ENCODE measurements at regions not wholly inside any gene's neighbourhood (a gene's known extent, or its start where the extent isn't known, plus 50 kb on each side); places are given as distances from the start of the nearest gene placed in this dataset.

DNA sequence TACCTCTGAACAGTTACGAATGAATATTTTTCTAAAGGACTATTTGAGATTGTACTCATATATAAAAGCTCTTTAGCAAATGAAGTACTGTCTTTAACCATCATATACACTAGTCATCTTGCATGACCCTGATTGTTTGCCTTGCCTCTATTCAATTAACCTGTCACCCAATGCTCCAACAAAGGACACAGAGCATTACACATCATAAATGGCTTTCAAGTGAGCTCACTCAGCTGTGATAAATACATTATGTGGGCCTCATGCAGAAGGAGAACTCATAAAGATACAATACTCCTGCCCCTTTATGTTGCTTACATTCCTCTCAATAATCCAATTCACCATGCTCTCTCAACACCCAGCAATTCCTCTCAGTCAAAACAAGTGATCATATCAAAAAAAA, 993.0 kb upstream of the PRMT6 start:
- no peak for DNase-seq (ENCODE audit: low spot score)
- no peaks in the 10 kb centered on the region for H3K9me3 Mint-ChIP-seq (ENCODE audit: unreplicated experiment)
- no peak overlapping the region for H3K4me3 Mint-ChIP-seq (ENCODE audit: unreplicated experiment)
- no peaks in the 10 kb centered on the region for H3K27me3 Mint-ChIP-seq (ENCODE audit: unreplicated experiment)
- no peak overlapping the region for H3K27ac Mint-ChIP-seq (ENCODE audit: unreplicated experiment)
- no peaks in the 10 kb centered on the region for H3K36me3 Mint-ChIP-seq (ENCODE audit: low read depth, unreplicated experiment)
- no peaks in the 10 kb centered on the region for H3K4me1 Mint-ChIP-seq (ENCODE audit: unreplicated experiment)
- TF ChIP-seq, protein P1, sequence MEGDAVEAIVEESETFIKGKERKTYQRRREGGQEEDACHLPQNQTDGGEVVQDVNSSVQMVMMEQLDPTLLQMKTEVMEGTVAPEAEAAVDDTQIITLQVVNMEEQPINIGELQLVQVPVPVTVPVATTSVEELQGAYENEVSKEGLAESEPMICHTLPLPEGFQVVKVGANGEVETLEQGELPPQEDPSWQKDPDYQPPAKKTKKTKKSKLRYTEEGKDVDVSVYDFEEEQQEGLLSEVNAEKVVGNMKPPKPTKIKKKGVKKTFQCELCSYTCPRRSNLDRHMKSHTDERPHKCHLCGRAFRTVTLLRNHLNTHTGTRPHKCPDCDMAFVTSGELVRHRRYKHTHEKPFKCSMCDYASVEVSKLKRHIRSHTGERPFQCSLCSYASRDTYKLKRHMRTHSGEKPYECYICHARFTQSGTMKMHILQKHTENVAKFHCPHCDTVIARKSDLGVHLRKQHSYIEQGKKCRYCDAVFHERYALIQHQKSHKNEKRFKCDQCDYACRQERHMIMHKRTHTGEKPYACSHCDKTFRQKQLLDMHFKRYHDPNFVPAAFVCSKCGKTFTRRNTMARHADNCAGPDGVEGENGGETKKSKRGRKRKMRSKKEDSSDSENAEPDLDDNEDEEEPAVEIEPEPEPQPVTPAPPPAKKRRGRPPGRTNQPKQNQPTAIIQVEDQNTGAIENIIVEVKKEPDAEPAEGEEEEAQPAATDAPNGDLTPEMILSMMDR (IDR thresholded peaks at IDR 0.05; ENCODE audit: unreplicated experiment) = no peak

DNA sequence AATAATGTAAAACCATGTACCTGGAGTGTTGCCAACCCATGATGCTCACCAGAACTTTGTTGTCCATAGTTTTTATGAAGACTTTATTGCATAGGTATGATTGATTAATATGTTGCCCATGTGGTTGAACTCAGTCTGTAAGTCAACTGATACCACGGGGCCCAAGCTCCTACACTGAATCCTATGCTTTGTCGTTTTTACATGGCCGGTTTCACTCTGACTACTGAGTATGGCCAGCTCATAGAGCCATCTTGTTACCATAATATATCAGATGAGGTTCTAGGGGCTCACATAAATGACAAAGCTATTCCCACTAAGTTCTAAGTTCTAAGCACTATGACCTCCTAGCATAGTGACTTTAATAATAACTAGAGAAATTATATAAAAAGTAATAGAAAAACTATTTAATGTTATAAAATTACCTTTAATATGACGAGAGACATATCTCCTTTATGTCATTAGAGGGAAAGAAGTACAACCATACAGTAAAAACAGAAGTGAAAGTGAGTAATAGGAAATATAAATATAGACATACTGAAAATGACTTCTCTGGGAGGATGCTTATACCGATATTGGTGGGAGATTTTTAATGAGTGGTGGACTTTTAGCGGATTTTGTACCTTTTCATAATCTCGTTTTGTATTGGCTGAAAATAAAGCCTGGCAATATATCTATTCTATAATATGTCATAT, 983.4 kb upstream of the PRMT6 start:
- Mint-ChIP-seq H3K27ac (ENCODE audit: unreplicated experiment) (no peak overlapping the region), H3K4me1 (ENCODE audit: unreplicated experiment) (no peaks in the 10 kb centered on the region), H3K4me3 (ENCODE audit: unreplicated experiment) (no peak overlapping the region), H3K27me3 (ENCODE audit: unreplicated experiment) (no peaks in the 10 kb centered on the region), H3K36me3 (ENCODE audit: low read depth, unreplicated experiment) (no peaks in the 10 kb centered on the region), H3K9me3 (ENCODE audit: unreplicated experiment) (no peaks in the 10 kb centered on the region)
- DNase-seq (ENCODE audit: low spot score) = no peak
- TF ChIP-seq, protein P1 (IDR thresholded peaks at IDR 0.05; ENCODE audit: unreplicated experiment) = no peak

DNA sequence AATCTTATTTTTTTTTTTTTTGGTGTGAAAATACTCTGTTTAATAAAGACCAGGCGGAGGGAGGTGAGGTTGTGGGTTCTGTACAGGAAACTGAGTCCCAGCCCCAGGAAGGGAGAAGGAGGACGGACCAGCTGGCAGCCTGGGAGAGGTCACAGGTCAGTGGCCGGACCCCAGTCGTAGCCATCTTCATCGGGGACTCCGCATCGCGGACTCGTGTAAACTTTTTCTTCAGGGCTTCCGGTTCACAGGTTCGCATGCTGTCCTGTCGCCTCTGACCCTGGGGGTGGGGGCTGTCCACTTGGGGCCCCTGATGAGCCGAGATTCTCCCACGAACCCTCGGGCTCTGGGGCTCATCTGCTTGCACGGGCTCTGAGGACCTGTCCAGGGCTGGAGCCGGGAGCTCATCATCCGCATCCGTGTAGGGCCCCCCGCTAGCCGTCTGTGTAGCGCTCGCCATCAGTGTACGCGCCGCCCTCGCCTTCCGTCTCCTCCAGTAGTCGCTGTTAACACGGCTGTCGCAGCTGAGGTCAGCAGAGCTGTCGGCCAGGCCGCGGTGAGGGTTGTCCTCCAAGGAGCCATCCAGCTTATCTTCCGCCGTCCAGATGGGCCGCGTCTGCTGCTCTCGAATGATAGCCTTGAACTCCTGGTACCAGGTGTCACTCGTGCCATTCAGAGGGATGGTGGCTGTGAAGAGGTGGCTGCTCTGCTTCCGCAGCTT, 975.7 kb upstream of the PRMT6 start:
- H3K9me3 Mint-ChIP-seq (ENCODE audit: unreplicated experiment) = no peaks in the 10 kb centered on the region
- DNase-seq (ENCODE audit: low spot score) = peak; percentile 52
- TF ChIP-seq, protein P1 (IDR thresholded peaks at IDR 0.05; ENCODE audit: unreplicated experiment) = no peak
- peak overlapping the region; percentile 42 for H3K27ac Mint-ChIP-seq (ENCODE audit: unreplicated experiment)
- no peaks in the 10 kb centered on the region for H3K36me3 Mint-ChIP-seq (ENCODE audit: low read depth, unreplicated experiment)
- no peaks in the 10 kb centered on the region for H3K4me1 Mint-ChIP-seq (ENCODE audit: unreplicated experiment)
- H3K4me3 Mint-ChIP-seq (ENCODE audit: unreplicated experiment) = peak overlapping the region; percentile 73
- H3K27me3 Mint-ChIP-seq (ENCODE audit: unreplicated experiment) = peaks cover 3% of the 10 kb centered on the region

DNA sequence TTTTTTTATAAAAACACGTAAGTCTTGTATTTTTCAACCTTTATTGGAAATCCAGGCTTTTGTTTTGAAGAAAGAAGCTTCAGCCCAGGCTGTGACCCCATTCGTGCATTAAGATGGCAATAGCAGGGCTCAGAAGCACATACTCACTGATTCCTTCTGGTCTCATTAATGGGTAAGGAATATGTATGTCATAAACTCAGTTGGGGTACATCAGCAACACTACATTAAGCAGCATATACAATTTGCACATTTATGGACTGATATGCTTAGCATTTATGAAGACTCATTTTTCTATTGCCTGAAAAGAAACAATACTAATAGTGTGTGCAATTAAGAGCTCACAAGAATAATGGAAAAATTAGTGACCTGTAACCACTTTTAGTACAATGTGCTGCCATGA, 945.4 kb upstream of the PRMT6 start:
- H3K4me1 Mint-ChIP-seq (ENCODE audit: unreplicated experiment) = peaks cover 4% of the 10 kb centered on the region
- H3K27ac Mint-ChIP-seq (ENCODE audit: unreplicated experiment) = no peak overlapping the region
- TF ChIP-seq, protein P1 (IDR thresholded peaks at IDR 0.05; ENCODE audit: unreplicated experiment) = no peak
- H3K4me3 Mint-ChIP-seq (ENCODE audit: unreplicated experiment) = no peak overlapping the region
- H3K9me3 Mint-ChIP-seq (ENCODE audit: unreplicated experiment) = no peaks in the 10 kb centered on the region
- H3K27me3 Mint-ChIP-seq (ENCODE audit: unreplicated experiment) = peaks cover 3% of the 10 kb centered on the region
- H3K36me3 Mint-ChIP-seq (ENCODE audit: low read depth, unreplicated experiment) = no peaks in the 10 kb centered on the region
- no peak for DNase-seq (ENCODE audit: low spot score)

DNA sequence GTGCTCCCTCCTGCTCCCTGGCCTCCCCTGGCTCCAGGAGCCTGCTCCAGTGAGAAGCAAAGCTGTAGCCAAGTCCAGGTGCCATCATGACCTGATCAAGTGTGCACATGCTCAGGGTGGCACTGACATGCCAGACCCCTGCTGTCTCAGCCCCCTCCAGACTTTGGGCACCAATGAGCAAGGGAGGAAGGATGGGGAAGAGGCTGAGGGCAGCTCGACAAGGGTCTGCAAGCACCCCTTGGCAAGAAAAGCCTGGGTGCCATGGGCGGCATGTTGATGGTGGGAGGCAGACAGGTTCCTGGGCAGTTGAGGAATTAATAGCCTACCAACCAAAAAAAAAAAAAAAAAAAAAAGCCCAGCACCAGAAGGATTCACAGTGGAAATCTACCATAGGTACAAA, 942.6 kb upstream of the PRMT6 start:
- Mint-ChIP-seq H3K27me3 (ENCODE audit: unreplicated experiment) (peaks cover 3% of the 10 kb centered on the region), H3K4me1 (ENCODE audit: unreplicated experiment) (peaks cover 4% of the 10 kb centered on the region), H3K9me3 (ENCODE audit: unreplicated experiment) (no peaks in the 10 kb centered on the region), H3K27ac (ENCODE audit: unreplicated experiment) (no peak overlapping the region), H3K4me3 (ENCODE audit: unreplicated experiment) (no peak overlapping the region), H3K36me3 (ENCODE audit: low read depth, unreplicated experiment) (no peaks in the 10 kb centered on the region)
- DNase-seq (ENCODE audit: low spot score) = no peak
- TF ChIP-seq, protein P1 (IDR thresholded peaks at IDR 0.05; ENCODE audit: unreplicated experiment) = no peak
